NB4 (cell line): ENCODE measurements at regions not wholly inside any gene's neighbourhood (a gene's known extent, or its start where the extent isn't known, plus 50 kb on each side); places are given as distances from the start of the nearest gene placed in this dataset.
A peak's percentile ranks its signal among the peaks of the same experiment; 100 is the strongest.

Experiments
- DNase-seq: peaks from one replicate; pipeline ENCODE4 v3.0.0; 2010; ENCODE audit warnings: low read depth
- H3K4me3 ChIP-seq: one replicate; pipeline ENCODE4 v1.5.1; 2011; ENCODE audit warnings: mild to moderate bottlenecking, low read depth, low read length, moderate library complexity
- CTCF ChIP-seq: IDR thresholded peaks from one replicate; pipeline ENCODE4 v1.5.1; 2012; ENCODE audit warnings: low read depth, low read length
- MAX ChIP-seq: IDR thresholded peaks from 2 replicates; pipeline ENCODE4 v1.6.1; 2011; ENCODE audit warnings: low read depth, low read length
- MYC ChIP-seq: IDR thresholded peaks from 2 replicates; pipeline ENCODE4 v1.6.1; 2011; ENCODE audit warnings: low read depth, low read length
- POLR2A ChIP-seq: IDR thresholded peaks from 2 replicates; pipeline ENCODE4 v1.6.1; 2011; ENCODE audit warnings: mild to moderate bottlenecking; ENCODE audit not compliant: insufficient read length; ENCODE audit errors: extremely low read depth

GRCh38 chr4:136865526-136865925 lies 666.8 kb downstream of the PCDH18 start:
- no peak for TF ChIP-seq MAX
- no peak overlapping the region for H3K4me3 ChIP-seq
- DNase-seq, result no peak

- H3K4me3 ChIP-seq, result no peak overlapping the region
- DNase-seq, result peak; percentile 69
- TF ChIP-seq MAX (no peak), CTCF (peak; percentile 56)
Observed at GRCh38 chr4:136864604-136865185, 667.6 kb downstream of the PCDH18 start.

- peak; percentile 4 for DNase-seq
- TF ChIP-seq MAX (no peak), POLR2A (no peak), MYC (no peak), CTCF (no peak)
- no peak overlapping the region for H3K4me3 ChIP-seq
Observed at GRCh38 chr4:136863756-136864155, 668.5 kb downstream of the PCDH18 start.

- no peak for TF ChIP-seq CTCF
- TF ChIP-seq MYC, result no peak
- no peak for TF ChIP-seq POLR2A
- no peak for TF ChIP-seq MAX
- H3K4me3 ChIP-seq, result no peak overlapping the region
- DNase-seq, result no peak
Observed at GRCh38 chr4:136862653-136863052, 669.6 kb downstream of the PCDH18 start.

- no peak for DNase-seq
- TF ChIP-seq POLR2A (no peak), MYC (no peak), CTCF (no peak), MAX (no peak)
Observed at GRCh38 chr4:136861091-136861490, 671.2 kb downstream of the PCDH18 start.

GRCh38 chr4:136858903-136859302 lies 673.4 kb downstream of the PCDH18 start:
- no peak overlapping the region for H3K4me3 ChIP-seq
- TF ChIP-seq MYC (no peak), CTCF (no peak), MAX (no peak), POLR2A (no peak)
- DNase-seq, result no peak

More at GRCh38 chr4:136861091-136861490, 671.2 kb downstream of the PCDH18 start:
- no peak overlapping the region for H3K4me3 ChIP-seq
